GM19324 (cell line): ENCODE measurements at regions not wholly inside any gene's neighbourhood (a gene's known extent, or its start where the extent isn't known, plus 50 kb on each side); places are given as distances from the start of the nearest gene placed in this dataset.

Experiments used
- ATAC-seq: cut with Tn5 transposase; IDR thresholded peaks from one replicate; pipeline ENCODE4 v1.9.1; 2021; ENCODE audit warnings: mild to moderate bottlenecking, moderate library complexity; ENCODE audit not compliant: unreplicated experiment, low FRiP score

- ATAC-seq, result no peak
Measured at GRCh38 chr1:208616776-208617175, 372.6 kb upstream of the PLXNA2 start.

GRCh38 chr1:208628022-208628914 is 384.1 kb upstream of the PLXNA2 start:
- no peak for ATAC-seq

DNA sequence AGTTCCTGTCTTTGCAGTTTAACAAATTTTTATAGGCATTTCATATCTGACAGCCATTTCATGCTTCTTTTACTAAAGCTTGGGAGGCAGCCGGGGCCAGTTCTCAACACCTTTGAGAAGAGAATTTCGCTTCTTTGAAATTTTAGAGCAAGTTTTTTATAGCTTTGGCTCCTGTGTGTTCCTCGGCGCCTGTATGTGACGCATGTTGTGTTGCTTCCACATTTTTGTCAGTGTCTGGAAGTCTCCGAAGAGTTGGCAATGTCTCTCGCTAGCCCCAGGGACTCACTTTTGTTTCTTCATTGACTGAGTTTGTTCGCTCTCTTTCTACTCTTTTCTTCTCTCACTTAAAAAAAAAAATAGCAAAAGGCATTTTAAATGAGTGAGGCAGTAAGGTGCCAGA is 386.9 kb upstream of the PLXNA2 start:
- no peak for ATAC-seq

DNA sequence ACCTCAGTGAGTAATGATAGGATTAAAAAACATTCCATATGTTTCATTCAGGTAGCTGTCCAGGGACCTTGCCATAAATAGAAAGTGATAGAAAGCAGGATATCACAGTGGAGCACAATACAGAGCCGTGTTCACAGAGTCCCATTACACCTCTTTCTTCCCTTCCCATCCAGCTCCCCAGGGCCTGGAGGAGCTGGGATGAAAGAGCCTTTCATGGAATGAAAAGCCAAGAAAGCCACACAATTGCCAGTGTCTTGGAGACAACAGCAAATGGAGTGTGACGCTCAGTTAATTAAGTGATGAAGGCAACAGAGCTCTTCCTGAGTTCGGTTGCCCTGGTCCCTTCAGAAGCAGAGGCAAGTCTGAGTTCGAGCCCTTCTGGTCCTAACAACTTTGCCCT is 387.3 kb upstream of the PLXNA2 start:
- ATAC-seq, result no peak

- no peak for ATAC-seq
Measured at GRCh38 chr1:208634346-208635140, 390.4 kb upstream of the PLXNA2 start.

- ATAC-seq, result no peak
Measured at GRCh38 chr1:208637181-208637580, 393.0 kb upstream of the PLXNA2 start.

- no peak for ATAC-seq
Measured at GRCh38 chr1:208639382-208639781, 395.2 kb upstream of the PLXNA2 start.

DNA sequence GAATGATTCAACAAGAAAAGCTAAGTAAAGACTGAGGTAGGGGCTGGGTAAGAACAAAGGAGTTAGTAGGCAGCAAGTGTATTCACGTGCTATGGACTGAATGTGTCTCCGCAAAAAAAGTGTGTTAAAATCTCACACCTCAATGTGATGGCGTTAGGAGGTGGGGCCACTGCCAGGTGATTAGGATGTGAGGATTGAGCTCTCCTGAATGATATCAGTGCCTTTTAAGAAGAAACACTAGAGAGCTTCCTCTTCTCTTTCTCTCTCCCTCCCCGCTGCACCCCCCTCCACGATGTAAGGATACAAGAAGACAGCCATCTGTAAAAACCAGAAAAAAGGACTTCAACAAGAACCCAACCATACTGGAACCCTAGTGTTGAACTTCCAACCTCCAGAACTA is 396.1 kb upstream of the PLXNA2 start:
- no peak for ATAC-seq

DNA sequence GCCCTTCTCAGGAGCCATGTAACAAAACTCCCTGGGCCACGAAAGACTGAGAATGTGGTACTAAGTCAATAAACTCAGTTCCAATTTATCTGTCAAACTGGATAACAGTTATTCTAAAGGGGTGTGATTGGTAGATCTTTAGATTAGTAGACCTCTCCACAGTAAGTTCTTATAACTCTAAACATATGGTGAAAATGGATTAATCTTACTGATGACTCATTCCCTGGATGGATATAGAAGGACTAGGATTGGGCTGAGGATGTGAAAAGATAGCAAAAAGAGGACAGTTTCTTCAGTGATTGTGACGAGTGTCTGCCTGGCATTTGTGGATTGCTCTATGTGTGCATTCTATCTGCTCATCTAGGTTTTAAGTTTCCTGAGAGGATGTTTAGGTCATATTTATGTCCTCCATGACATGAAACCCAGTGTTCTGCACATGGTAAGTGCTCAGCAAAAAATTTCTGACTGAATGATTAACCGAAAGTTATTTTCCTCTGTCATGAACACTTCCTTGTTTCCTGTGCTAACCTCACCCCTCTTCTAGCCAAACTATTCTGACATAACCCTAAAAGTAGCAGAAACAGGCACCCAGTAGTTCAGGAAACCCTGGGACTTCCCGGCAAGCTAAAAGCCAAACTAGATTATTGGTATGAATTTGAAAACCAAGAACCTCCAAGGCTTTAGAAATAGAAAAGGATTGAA is 397.5 kb upstream of the PLXNA2 start:
- ATAC-seq, result no peak

GRCh38 chr1:208643005-208643597 is 398.9 kb upstream of the PLXNA2 start:
- ATAC-seq, result no peak

- ATAC-seq, result no peak
Measured at GRCh38 chr1:208644401-208645160, 400.4 kb upstream of the PLXNA2 start.

DNA sequence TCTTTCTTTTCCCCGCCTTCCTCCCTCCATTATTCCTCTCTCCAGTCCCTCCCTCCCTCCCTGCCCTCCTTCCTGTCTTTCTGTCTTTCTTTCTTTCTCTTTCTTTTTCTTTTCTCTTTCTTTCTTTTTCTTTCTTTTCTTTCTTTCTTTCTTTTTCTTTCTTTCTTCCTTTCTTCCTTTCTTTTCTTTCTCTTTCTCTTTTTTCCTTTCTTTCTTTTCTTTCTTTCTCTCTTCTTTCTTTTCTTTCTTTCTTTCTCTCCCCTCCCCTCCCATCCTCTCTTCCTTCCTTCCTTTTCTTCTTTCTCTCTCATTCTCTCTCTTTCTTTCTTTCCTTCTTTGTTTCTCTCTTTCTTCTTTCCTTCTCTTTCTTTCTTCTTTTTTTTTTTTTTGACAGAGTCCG is 402.2 kb upstream of the PLXNA2 start:
- ATAC-seq, result no peak

GRCh38 chr1:208648146-208648545 is 404.0 kb upstream of the PLXNA2 start:
- ATAC-seq, result no peak

- no peak for ATAC-seq
Measured at GRCh38 chr1:208652296-208653160, 408.3 kb upstream of the PLXNA2 start.

GRCh38 chr1:208653426-208653825 is 409.2 kb upstream of the PLXNA2 start:
- no peak for ATAC-seq

DNA sequence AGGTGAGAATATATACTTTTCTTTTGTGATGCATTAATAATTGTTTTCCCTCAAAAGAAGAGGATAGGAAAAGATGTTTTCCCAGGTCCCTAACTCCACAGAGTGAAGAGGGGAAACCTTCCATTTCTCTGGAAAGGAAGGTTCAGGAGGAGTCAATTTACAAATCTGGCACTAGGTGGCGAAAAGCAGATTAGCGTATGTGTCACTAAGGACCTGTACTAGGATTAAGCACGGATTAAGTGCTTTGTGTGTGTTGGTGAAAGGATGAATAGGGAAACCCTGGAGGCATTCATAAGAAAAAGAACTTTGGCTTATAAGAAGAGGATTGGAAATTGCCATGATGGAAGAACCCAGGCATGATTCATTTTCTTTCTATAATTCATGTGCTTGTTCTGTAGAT is 410.1 kb upstream of the PLXNA2 start:
- ATAC-seq, result no peak

- no peak for ATAC-seq
Measured at GRCh38 chr1:208665936-208666335, 421.8 kb upstream of the PLXNA2 start.

DNA sequence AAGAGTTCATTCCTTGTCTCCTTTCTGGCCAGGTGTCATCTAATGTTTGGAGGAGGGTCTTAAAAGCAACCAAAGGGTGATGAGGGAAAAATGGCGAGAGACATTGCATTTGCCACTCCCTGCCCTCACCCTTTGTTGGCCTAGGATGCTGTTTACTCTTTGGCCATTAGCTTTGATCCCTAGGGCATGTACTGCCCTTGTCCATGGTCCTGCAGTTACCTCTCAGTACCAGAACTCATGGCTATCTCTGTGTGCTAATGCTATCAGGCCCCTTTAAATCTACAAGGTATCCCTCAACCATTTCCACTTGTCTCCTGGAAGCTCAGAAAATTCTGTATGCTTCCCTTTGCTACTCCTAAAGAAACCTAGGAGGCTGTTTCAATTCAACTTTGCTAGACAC is 424.8 kb upstream of the PLXNA2 start:
- no peak for ATAC-seq

GRCh38 chr1:208670778-208671177 is 426.6 kb upstream of the PLXNA2 start:
- ATAC-seq, result no peak
